KMS-11 (cell line): ENCODE measurements at regions not wholly inside any gene's neighbourhood (a gene's known extent, or its start where the extent isn't known, plus 50 kb on each side); places are given as distances from the start of the nearest gene placed in this dataset.

Experiments
- H2AFZ ChIP-seq: fragments of 200-600 bp; sonication (generic); 2 replicates; pipeline ENCODE4 v1.6.1; 2016; ENCODE audit warnings: antibody characterized with exemption, mixed run types, low read depth
- H3K27ac ChIP-seq: fragments of 200-600 bp; sonication (generic); 2 replicates; pipeline ENCODE4 v1.6.1; 2016; ENCODE audit warnings: mild to moderate bottlenecking, mixed run types
- H3K27me3 ChIP-seq: fragments of 200-600 bp; sonication (generic); 2 replicates; pipeline ENCODE4 v1.6.1; 2017; ENCODE audit warnings: mild to moderate bottlenecking, low read depth, mixed run types, moderate library complexity; ENCODE audit not compliant: insufficient read depth
- H3K36me3 ChIP-seq: fragments of 200-600 bp; sonication (generic); 2 replicates; pipeline ENCODE4 v1.6.1; 2017; ENCODE audit warnings: mild to moderate bottlenecking, mixed run types; ENCODE audit not compliant: insufficient read depth
- H3K4me1 ChIP-seq: fragments of 200-600 bp; sonication (generic); 2 replicates; pipeline ENCODE4 v1.6.1; 2016; ENCODE audit warnings: mild to moderate bottlenecking, low read depth, mixed run types; ENCODE audit not compliant: poor library complexity, severe bottlenecking
- H3K4me2 ChIP-seq: fragments of 200-600 bp; sonication (generic); 2 replicates; pipeline ENCODE4 v1.7.0; 2016; ENCODE audit warnings: mild to moderate bottlenecking, mixed run types
- H3K4me3 ChIP-seq: fragments of 200-600 bp; sonication (generic); IDR thresholded peaks from 2 replicates; pipeline ENCODE4 v1.6.1; 2017; ENCODE audit warnings: low read depth, low read length, mixed read lengths; ENCODE audit not compliant: insufficient read depth
- H3K79me2 ChIP-seq: fragments of 200-600 bp; sonication (generic); 2 replicates; pipeline ENCODE4 v1.6.1; 2016; ENCODE audit warnings: low read depth, mixed run types; ENCODE audit not compliant: insufficient read depth
- H3K9ac ChIP-seq: fragments of 200-600 bp; sonication (generic); 2 replicates; pipeline ENCODE4 v1.6.1; 2016; ENCODE audit warnings: mild to moderate bottlenecking, mixed run types
- H4K20me1 ChIP-seq: fragments of 200-600 bp; sonication (generic); 2 replicates; pipeline ENCODE4 v1.6.1; 2016; ENCODE audit warnings: mild to moderate bottlenecking, mixed run types; ENCODE audit not compliant: insufficient read depth
- CTCF ChIP-seq: fragments of 200-600 bp; sonication (generic); conservative IDR thresholded peaks from 2 replicates; pipeline ENCODE4 v1.6.1; 2017; ENCODE audit warnings: low read depth, mild to moderate bottlenecking, antibody characterized with exemption, low read length, moderate library complexity, mixed read lengths

GRCh38 chr6:40098774-40099173 lies 164.5 kb upstream of the MOCS1 start:
- Histone ChIP-seq H3K4me2 (no peak overlapping the region), H3K9ac (no peak overlapping the region)
- TF ChIP-seq CTCF: no peak

GRCh38 chr6:40097590-40097989 lies 163.3 kb upstream of the MOCS1 start:
- no peaks in the 10 kb centered on the region for H4K20me1 ChIP-seq
- no peaks in the 10 kb centered on the region for H3K36me3 ChIP-seq
- no peaks in the 10 kb centered on the region for H3K4me1 ChIP-seq
- no peak overlapping the region for H3K27ac ChIP-seq
- no peak overlapping the region for H3K4me3 ChIP-seq
- no peak overlapping the region for H3K9ac ChIP-seq
- no peaks in the 10 kb centered on the region for H3K27me3 ChIP-seq
- no peak overlapping the region for H3K4me2 ChIP-seq
- H2AFZ ChIP-seq: no peak overlapping the region
- no peaks in the 10 kb centered on the region for H3K79me2 ChIP-seq
- TF ChIP-seq CTCF: no peak

More at GRCh38 chr6:40098774-40099173, 164.5 kb upstream of the MOCS1 start:
- Histone ChIP-seq H3K79me2 (no peaks in the 10 kb centered on the region), H2AFZ (no peak overlapping the region), H3K4me1 (no peaks in the 10 kb centered on the region), H4K20me1 (no peaks in the 10 kb centered on the region), H3K27ac (no peak overlapping the region), H3K4me3 (no peak overlapping the region), H3K36me3 (no peaks in the 10 kb centered on the region), H3K27me3 (no peaks in the 10 kb centered on the region)

GRCh38 chr6:40083141-40083920 lies 149.1 kb upstream of the MOCS1 start:
- TF ChIP-seq CTCF: no peak
- no peak overlapping the region for H3K27ac ChIP-seq
- no peaks in the 10 kb centered on the region for H3K4me1 ChIP-seq
- no peaks in the 10 kb centered on the region for H3K27me3 ChIP-seq
- H4K20me1 ChIP-seq: no peaks in the 10 kb centered on the region
- H2AFZ ChIP-seq: no peak overlapping the region
- H3K79me2 ChIP-seq: no peaks in the 10 kb centered on the region
- H3K36me3 ChIP-seq: no peaks in the 10 kb centered on the region
- no peak overlapping the region for H3K9ac ChIP-seq
- H3K4me3 ChIP-seq: no peak overlapping the region
- H3K4me2 ChIP-seq: no peak overlapping the region

- Histone ChIP-seq H3K4me1 (no peaks in the 10 kb centered on the region), H3K27me3 (no peaks in the 10 kb centered on the region), H3K27ac (no peak overlapping the region), H3K36me3 (no peaks in the 10 kb centered on the region), H3K4me3 (no peak overlapping the region), H3K9ac (no peak overlapping the region), H4K20me1 (no peaks in the 10 kb centered on the region), H3K79me2 (no peaks in the 10 kb centered on the region), H3K4me2 (no peak overlapping the region), H2AFZ (no peak overlapping the region)
- TF ChIP-seq CTCF: no peak
Measured at GRCh38 chr6:40082278-40083043, 148.2 kb upstream of the MOCS1 start.
